ENCODE measurements at regions not wholly inside any gene's neighbourhood (a gene's known extent, or its start where the extent isn't known, plus 50 kb on each side); places are given as distances from the start of the nearest gene placed in this dataset.
"Not testable (repeated sequence)": the region's sequence is repeated elsewhere in the genome, so short reads cannot be mapped to it uniquely, and the experiment has no call there.

- not testable (repeated sequence) for DNase-seq (ENCODE audit: low spot score)
These were observed 97.1 kb downstream of the PPIAL4G start for GRCh38 chr1:148386031-148386398.

DNA sequence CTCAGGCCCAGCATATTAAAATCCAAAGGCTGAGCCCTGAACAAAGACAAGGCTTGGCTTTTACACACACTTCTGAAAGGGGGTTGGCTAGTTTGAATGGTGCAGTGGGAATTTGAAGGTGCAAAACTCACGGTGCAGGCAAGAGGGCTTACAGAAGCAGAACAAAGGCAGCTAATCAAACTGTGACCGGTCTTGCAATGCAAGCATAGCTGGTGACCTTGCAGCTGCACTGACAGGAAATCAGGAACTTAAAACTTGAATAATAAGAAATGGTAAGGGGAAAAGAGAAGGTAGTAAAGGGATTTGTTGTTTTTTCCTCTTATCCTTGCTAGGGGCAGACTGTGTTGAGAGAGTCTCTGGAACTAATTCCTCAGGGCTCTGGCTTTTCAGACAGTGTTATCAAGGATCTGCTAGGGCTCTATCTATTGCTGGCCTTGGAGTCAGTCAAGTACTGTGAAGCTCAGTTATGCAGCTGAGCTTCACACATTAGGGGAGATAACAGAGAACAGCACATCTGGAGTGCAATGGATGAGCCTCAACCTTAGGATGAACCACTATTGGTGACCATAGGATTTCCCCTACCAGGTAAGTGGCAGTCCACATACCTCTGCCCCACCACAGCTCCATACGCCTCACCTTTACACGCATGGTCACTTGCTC is 97.6 kb downstream of the PPIAL4G start:
- no peak for DNase-seq (ENCODE audit: low spot score)

DNA sequence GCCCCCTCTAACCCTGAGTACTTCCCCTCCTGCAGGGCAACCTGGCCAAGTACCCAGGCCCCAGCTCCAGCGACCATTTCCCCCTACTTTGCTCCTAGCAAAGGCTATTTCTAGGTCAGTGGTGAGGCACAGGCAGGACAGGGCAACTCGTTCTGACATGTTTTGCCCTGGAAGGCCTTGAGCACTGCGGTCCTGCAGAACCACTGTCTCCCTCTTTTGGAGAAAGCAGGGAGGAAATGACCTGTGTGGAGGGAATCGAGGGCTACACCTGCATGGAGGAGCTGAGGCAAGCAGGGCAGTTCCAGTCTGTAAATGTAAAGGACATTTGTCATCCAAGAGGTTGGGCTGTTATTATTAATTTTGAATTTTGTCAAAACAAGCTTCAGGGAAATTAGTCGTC is 99.1 kb downstream of the PPIAL4G start:
- DNase-seq (ENCODE audit: low spot score) = no peak

GRCh38 chr1:148379697-148380096 is 103.4 kb downstream of the PPIAL4G start:
- DNase-seq (ENCODE audit: low spot score) = no peak

- no peak for DNase-seq (ENCODE audit: low spot score)
These were observed 104.0 kb downstream of the PPIAL4G start for GRCh38 chr1:148379170-148379500.

DNA sequence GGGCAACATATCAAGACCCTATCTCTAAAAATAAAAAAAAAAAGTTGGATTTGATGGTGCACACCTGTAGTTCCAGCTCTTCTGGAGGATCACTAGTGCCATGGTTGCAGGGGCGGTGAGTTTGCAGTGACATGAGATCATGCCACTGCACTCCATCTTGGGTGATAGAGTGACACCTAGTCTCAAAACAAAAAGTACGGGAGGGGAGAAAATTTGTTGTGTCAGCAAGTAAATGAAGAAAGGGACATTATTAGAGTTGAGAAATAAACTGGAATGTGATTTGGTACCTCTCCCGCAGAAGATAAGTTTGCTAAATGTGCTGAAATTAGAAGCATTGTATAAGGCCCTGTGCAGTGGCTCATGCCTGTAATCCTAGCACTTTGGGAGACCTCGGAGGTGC is 105.1 kb downstream of the PPIAL4G start:
- DNase-seq (ENCODE audit: low spot score) = not testable (repeated sequence)

DNA sequence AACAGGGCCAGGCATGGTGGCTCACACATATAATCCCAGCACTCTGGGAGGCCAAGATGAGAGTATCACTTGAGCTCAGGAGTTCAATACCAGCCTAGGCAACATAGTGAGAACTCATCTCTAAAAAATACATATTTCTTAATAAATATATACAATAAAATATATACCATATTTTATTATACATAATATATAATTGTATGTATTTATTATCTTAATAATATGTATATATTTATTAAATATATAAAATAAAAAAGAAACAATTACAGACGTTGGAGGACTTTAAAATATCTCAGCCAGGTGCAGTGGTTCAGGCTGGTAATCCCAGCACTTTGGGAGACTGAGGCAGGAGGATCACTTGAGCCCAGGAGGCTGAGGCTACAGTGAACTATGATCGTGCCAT is 106.1 kb downstream of the PPIAL4G start:
- DNase-seq (ENCODE audit: low spot score) = not testable (repeated sequence)

GRCh38 chr1:148374101-148374500 is 109.0 kb downstream of the PPIAL4G start:
- DNase-seq (ENCODE audit: low spot score) = no peak

DNA sequence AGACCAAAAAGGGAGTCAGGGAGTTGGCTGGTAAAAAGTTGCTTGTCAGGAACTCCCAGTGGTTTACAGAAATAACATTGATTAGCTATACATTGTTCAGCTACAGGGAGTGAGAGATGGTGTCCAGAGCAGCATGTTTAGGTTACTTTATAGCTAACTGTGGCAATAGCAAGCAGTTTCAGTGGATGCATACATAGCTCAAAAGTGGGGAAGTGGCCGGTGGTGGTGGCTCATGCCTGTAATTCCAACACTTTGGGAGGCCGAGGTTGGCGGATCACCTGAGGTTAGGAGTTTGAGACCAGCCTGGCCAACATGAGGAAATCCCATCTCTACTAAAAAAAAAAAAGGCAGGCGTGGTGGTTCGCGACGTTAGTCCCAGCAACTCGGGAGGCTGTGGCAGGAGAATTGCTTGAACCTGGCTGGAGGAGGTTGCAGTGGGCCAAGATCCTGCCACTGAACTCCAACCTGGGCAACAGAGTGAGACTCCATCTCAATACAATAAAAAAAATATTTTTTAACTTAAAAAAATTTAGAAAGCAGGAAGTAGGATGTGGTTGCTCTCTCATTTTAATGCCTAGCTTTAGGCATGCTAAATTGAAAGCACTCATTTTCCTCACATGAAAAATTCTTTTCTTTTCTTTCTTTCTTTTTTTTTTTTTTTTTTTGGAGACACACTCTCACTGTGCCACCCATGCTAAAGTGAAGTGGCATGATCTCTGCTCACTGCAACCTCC is 109.7 kb downstream of the PPIAL4G start:
- DNase-seq (ENCODE audit: low spot score) = no peak

DNA sequence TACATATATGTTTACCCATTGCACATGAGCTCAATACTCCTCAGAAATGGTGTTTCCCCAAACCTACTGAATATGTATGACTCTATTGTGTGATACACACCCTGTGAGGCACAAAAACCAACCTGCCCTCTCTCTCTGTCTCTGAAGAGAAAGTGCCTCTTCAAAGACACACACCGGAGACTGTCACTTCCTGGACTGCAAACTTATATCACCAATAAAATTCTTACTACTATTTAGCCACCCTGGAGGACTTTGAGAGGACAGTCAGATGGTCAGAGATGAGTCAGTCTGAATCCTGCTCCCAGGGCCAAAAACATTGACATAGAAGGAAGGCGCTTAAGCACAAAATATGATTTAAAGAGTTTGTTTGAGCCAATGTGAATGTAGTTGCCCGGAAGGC is 110.4 kb downstream of the PPIAL4G start:
- DNase-seq (ENCODE audit: low spot score) = peak; percentile 19

- not testable (repeated sequence) for DNase-seq (ENCODE audit: low spot score)
These were observed 110.9 kb downstream of the PPIAL4G start for GRCh38 chr1:148372051-148372726.

DNA sequence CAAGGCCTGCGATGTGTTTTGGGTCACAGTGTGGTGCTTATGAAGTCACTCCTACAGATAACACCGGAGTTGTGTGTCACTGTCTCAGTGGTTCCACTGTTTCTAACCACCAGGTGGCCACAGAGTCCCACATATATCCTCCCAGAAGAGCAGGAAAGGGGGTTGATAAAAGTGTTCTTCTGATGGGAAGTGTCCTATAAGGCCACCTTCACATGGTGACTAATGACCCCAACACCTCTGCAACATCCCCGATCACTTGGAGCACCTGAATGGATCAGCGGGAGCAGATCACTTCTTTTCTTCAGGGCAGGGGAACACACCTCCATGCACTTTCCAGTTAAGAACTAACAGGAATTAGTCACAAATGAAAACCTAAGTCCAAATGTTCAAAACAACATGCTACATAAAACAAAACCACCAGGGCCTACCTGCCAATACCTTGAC is 111.5 kb downstream of the PPIAL4G start:
- DNase-seq (ENCODE audit: low spot score) = peak; percentile 90

GRCh38 chr1:148370661-148371060 is 112.4 kb downstream of the PPIAL4G start:
- DNase-seq (ENCODE audit: low spot score) = not testable (repeated sequence)

- DNase-seq (ENCODE audit: low spot score) = no peak
These were observed 115.5 kb downstream of the PPIAL4G start for GRCh38 chr1:148367596-148367995.

- not testable (repeated sequence) for DNase-seq (ENCODE audit: low spot score)
These were observed 116.9 kb downstream of the PPIAL4G start for GRCh38 chr1:148366136-148366753.

DNA sequence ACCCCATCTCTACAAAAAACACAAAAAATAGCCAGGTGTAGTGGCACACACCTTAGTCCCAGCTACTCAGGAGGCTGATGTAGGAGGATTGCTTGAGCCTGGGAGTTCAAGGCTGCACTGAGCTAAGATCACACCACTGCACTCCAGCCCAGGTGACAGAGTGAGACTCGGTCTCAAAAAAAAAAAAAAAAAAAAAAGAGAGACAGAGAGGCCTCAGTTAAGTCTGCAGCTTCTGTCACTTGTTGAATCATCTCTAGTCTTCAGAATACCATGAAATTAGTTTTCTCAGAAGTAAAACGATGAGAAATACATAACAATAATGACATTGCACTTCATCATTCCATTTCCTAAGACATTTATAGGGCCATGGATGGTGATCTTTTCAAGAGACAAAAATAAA is 118.0 kb downstream of the PPIAL4G start:
- not testable (repeated sequence) for DNase-seq (ENCODE audit: low spot score)

DNA sequence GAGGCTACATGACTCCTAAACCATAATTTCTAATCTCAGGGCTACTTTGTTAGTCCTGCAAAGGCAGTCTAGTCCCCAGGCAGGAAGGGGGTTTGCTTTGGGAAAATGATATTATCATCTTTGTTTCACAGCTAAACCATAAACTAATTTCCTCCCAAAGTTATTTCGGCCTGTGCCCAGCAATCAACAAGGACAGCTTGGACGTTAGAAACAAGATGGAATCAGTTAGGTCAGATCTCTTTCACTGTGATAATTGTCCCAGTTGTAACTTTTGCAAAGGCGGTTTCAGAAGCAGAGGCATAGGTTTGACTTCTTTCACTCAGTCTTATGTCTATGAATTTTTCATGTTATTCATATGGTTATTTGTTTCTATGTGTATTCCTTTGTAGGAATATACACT is 119.1 kb downstream of the PPIAL4G start:
- not testable (repeated sequence) for DNase-seq (ENCODE audit: low spot score)

GRCh38 chr1:148363439-148363810 is 119.7 kb downstream of the PPIAL4G start:
- no peak for DNase-seq (ENCODE audit: low spot score)

DNA sequence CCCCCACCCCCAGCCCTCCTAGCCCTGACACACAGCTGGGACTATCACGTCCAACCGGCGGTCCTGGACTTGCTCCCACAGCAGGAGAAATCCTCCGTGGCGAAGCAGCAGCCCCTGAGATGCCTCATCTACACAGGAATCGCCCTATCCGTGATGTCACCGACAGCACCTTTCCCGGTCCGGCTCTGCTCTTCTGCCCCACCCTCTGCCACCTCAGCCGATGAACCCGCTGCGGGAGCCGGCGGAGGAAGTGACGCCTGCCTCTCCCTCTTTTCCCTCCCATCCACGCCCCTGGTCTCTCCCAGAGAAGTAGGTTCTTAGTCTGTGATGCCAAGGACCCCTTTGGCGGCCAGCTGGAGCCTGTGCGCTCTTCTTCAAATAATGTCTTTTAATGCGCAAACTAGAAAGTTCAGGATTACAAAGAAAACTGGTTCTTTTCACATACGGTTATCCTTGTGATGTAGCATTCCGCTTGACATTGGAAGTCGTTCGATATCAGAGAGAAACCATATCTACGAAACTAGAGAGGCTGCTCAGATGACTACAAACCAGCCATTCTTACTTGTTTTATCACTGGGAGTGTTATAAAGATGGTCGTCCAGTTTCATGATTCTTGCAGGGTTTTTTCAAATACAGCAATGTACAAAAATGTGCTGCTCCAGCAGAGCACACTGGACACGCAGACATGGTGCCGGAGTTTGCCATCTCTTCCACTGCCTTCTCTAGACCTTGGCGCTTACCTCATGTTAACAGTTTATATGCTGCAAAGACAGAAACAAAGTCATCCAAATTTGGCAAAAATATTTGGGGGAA is 120.3 kb downstream of the PPIAL4G start:
- DNase-seq (ENCODE audit: low spot score) = peak; percentile 87

DNA sequence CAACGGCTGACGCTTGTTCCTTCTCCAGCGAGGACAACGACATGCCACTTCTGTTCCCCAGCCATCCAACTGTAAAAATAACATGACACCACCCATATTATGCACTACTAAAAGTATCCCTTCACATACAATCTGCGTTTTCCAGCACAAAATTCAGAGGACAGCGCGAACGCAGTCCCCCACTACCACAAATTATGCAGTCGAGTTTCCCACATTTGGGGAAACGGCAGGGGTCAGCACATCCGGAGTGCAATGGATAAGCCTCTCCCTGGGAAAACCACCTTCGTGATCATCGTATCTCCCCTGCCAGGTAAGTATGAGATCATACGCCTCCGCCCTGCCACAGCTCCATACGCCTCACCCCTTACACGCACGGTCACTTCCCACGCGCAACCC is 120.9 kb downstream of the PPIAL4G start:
- DNase-seq (ENCODE audit: low spot score) = peak; percentile 64

GRCh38 chr1:148361427-148362215 is 121.5 kb downstream of the PPIAL4G start:
- DNase-seq (ENCODE audit: low spot score) = peak; percentile 94

Measured in HT-29 (cell line).